ENCODE measurements at regions not wholly inside any gene's neighbourhood (a gene's known extent, or its start where the extent isn't known, plus 50 kb on each side); places are given as distances from the start of the nearest gene placed in this dataset.

- no peak overlapping the region for H3K4me3 ChIP-seq (ENCODE audit: low read depth, low read length)
- no peak for DNase-seq (ENCODE audit: low read depth)
- no peak for TF ChIP-seq CTCF (IDR thresholded peaks at IDR 0.05; ENCODE audit: insufficient read depth, low read depth, low read length)
Measured at GRCh38 chr4:180866933-180867643, 1376.1 kb upstream of the TENM3 start.

GRCh38 chr4:180870623-180871022 is 1372.6 kb upstream of the TENM3 start:
- no peak overlapping the region for H3K4me3 ChIP-seq (ENCODE audit: low read depth, low read length)
- TF ChIP-seq CTCF (IDR thresholded peaks at IDR 0.05; ENCODE audit: insufficient read depth, low read depth, low read length), result no peak
- DNase-seq (ENCODE audit: low read depth), result no peak

- H3K4me3 ChIP-seq (ENCODE audit: low read depth, low read length), result no peak overlapping the region
- TF ChIP-seq CTCF (IDR thresholded peaks at IDR 0.05; ENCODE audit: insufficient read depth, low read depth, low read length), result no peak
Measured at GRCh38 chr4:180898305-180898704, 1344.9 kb upstream of the TENM3 start.

GRCh38 chr4:180900781-180901180 is 1342.4 kb upstream of the TENM3 start:
- no peak for TF ChIP-seq CTCF (IDR thresholded peaks at IDR 0.05; ENCODE audit: insufficient read depth, low read depth, low read length)
- no peak overlapping the region for H3K4me3 ChIP-seq (ENCODE audit: low read depth, low read length)
- DNase-seq (ENCODE audit: low read depth), result no peak

More at GRCh38 chr4:180898305-180898704, 1344.9 kb upstream of the TENM3 start:
- no peak for DNase-seq (ENCODE audit: low read depth)

GRCh38 chr4:180909279-180909678 is 1333.9 kb upstream of the TENM3 start:
- H3K4me3 ChIP-seq (ENCODE audit: low read depth, low read length), result no peak overlapping the region
- no peak for DNase-seq (ENCODE audit: low read depth)
- no peak for TF ChIP-seq CTCF (IDR thresholded peaks at IDR 0.05; ENCODE audit: insufficient read depth, low read depth, low read length)

GRCh38 chr4:180913750-180914149 is 1329.5 kb upstream of the TENM3 start:
- no peak overlapping the region for H3K4me3 ChIP-seq (ENCODE audit: low read depth, low read length)
- DNase-seq (ENCODE audit: low read depth), result no peak
- TF ChIP-seq CTCF (IDR thresholded peaks at IDR 0.05; ENCODE audit: insufficient read depth, low read depth, low read length), result no peak

- H3K4me3 ChIP-seq (ENCODE audit: low read depth, low read length), result no peak overlapping the region
- TF ChIP-seq CTCF (IDR thresholded peaks at IDR 0.05; ENCODE audit: insufficient read depth, low read depth, low read length), result no peak
- DNase-seq (ENCODE audit: low read depth), result no peak
Measured at GRCh38 chr4:180923486-180923885, 1319.7 kb upstream of the TENM3 start.
